VCaP (cell line): ENCODE measurements at regions not wholly inside any gene's neighbourhood (a gene's known extent, or its start where the extent isn't known, plus 50 kb on each side); places are given as distances from the start of the nearest gene placed in this dataset.

ENCODE experiments used
- H3K27ac ChIP-seq: fragments of 450-650 bp; 2 replicates; pipeline ENCODE4 v1.5.1; 2017
- CTCF ChIP-seq: fragments of 450-650 bp; conservative IDR thresholded peaks from 2 replicates; pipeline ENCODE4 v1.5.1; 2017; ENCODE audit warnings: mild to moderate bottlenecking, moderate library complexity

- no peak for TF ChIP-seq CTCF
- H3K27ac ChIP-seq: no peak overlapping the region
Observed at GRCh38 chr16:63806794-63807506, 1314.9 kb downstream of the CDH11 start.

- TF ChIP-seq CTCF: no peak
- no peak overlapping the region for H3K27ac ChIP-seq
Observed at GRCh38 chr16:63804126-63804525, 1317.7 kb downstream of the CDH11 start.

GRCh38 chr16:63789603-63790002 lies 1332.3 kb downstream of the CDH11 start:
- no peak for TF ChIP-seq CTCF
- no peak overlapping the region for H3K27ac ChIP-seq

- H3K27ac ChIP-seq: no peak overlapping the region
- TF ChIP-seq CTCF: no peak
Observed at GRCh38 chr16:63787014-63787413, 1334.8 kb downstream of the CDH11 start.

GRCh38 chr16:63785170-63785569 lies 1336.7 kb downstream of the CDH11 start:
- TF ChIP-seq CTCF: no peak
- no peak overlapping the region for H3K27ac ChIP-seq

DNA sequence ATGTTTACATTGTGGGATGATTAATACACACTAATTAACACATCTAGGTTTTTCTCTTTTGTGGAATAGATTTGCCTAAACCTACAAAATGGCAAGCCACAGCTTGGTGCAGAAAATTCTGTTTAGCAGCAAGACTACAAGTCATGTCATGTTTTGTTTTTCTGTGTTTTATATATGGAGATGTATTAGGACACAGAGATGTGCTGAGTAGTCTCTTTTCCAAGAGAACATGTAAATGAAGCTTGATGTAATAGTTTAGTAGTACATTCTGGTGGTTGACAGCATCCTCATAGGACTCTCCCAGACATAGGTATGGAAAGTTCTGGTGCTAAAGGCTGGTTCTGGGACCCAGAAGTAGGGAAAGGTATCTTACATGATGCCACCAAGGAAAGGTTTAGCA lies 1345.4 kb downstream of the CDH11 start:
- TF ChIP-seq CTCF: no peak
- no peak overlapping the region for H3K27ac ChIP-seq

- no peak overlapping the region for H3K27ac ChIP-seq
- no peak for TF ChIP-seq CTCF
Observed at GRCh38 chr16:63776034-63776433, 1345.8 kb downstream of the CDH11 start.
